ENCODE measurements at regions not wholly inside any gene's neighbourhood (a gene's known extent, or its start where the extent isn't known, plus 50 kb on each side); places are given as distances from the start of the nearest gene placed in this dataset.
"Not testable (repeated sequence)": the region's sequence is repeated elsewhere in the genome, so short reads cannot be mapped to it uniquely, and the experiment has no call there.

GRCh38 chr10:78212060-78212785 lies 178.6 kb downstream of the RPS24 start:
- no peak for DNase-seq

- no peak for DNase-seq
Measured at GRCh38 chr10:78212786-78213175, 179.1 kb downstream of the RPS24 start.

GRCh38 chr10:78214955-78215354 lies 181.3 kb downstream of the RPS24 start:
- no peak for DNase-seq

GRCh38 chr10:78215645-78216044 lies 182.0 kb downstream of the RPS24 start:
- DNase-seq, result no peak

- DNase-seq, result no peak
Measured at GRCh38 chr10:78217336-78217735, 183.7 kb downstream of the RPS24 start.

GRCh38 chr10:78218798-78219490 lies 185.3 kb downstream of the RPS24 start:
- DNase-seq, result no peak

GRCh38 chr10:78219568-78219967 lies 185.9 kb downstream of the RPS24 start:
- DNase-seq, result not testable (repeated sequence)

GRCh38 chr10:78220781-78221180 lies 187.1 kb downstream of the RPS24 start:
- DNase-seq, result no peak

GRCh38 chr10:78222096-78222790 lies 188.6 kb downstream of the RPS24 start:
- no peak for DNase-seq

- DNase-seq, result no peak
Measured at GRCh38 chr10:78223088-78223487, 189.4 kb downstream of the RPS24 start.

GRCh38 chr10:78224602-78225001 lies 190.9 kb downstream of the RPS24 start:
- DNase-seq, result no peak

GRCh38 chr10:78225594-78225993 lies 191.9 kb downstream of the RPS24 start:
- no peak for DNase-seq

- no peak for DNase-seq
Measured at GRCh38 chr10:78229489-78229888, 195.8 kb downstream of the RPS24 start.

- no peak for DNase-seq
Measured at GRCh38 chr10:78229950-78230675, 196.4 kb downstream of the RPS24 start.

- DNase-seq, result no peak
Measured at GRCh38 chr10:78231327-78231726, 197.7 kb downstream of the RPS24 start.

GRCh38 chr10:78231939-78232338 lies 198.3 kb downstream of the RPS24 start:
- no peak for DNase-seq

GRCh38 chr10:78236416-78237015 lies 202.9 kb downstream of the RPS24 start:
- DNase-seq, result no peak

GRCh38 chr10:78237951-78238350 lies 204.3 kb downstream of the RPS24 start:
- DNase-seq, result not testable (repeated sequence)

GRCh38 chr10:78247266-78247665 lies 213.6 kb downstream of the RPS24 start:
- no peak for DNase-seq

- no peak for DNase-seq
Measured at GRCh38 chr10:78247821-78248220, 214.2 kb downstream of the RPS24 start.

- no peak for DNase-seq
Measured at GRCh38 chr10:78248651-78249464, 215.2 kb downstream of the RPS24 start.

GRCh38 chr10:78249690-78250089 lies 216.0 kb downstream of the RPS24 start:
- no peak for DNase-seq
